Loucy (cell line): ENCODE measurements at regions not wholly inside any gene's neighbourhood (a gene's known extent, or its start where the extent isn't known, plus 50 kb on each side); places are given as distances from the start of the nearest gene placed in this dataset.

Experiments
- H2AFZ ChIP-seq: fragments of 200-600 bp; sonication (generic); 2 replicates; pipeline ENCODE4 v1.6.0; 2016; ENCODE audit warnings: antibody characterized with exemption, mild to moderate bottlenecking, low read length, moderate library complexity
- H3F3A ChIP-seq: fragments of 200-600 bp; 2 replicates; pipeline ENCODE4 v1.6.0; 2016; ENCODE audit warnings: antibody characterized with exemption, low read depth, mild to moderate bottlenecking
- H3K27me3 ChIP-seq: fragments of 200-600 bp; sonication (generic); 2 replicates; pipeline ENCODE4 v1.6.1; 2014; ENCODE audit warnings: low read length, mild to moderate bottlenecking; ENCODE audit not compliant: insufficient read depth, poor library complexity, severe bottlenecking
- H3K36me3 ChIP-seq: fragments of 200-600 bp; sonication (generic); 2 replicates; pipeline ENCODE4 v1.6.1; 2016; ENCODE audit warnings: low read length; ENCODE audit not compliant: insufficient read depth
- H3K4me1 ChIP-seq: fragments of 200-600 bp; sonication (generic); 2 replicates; pipeline ENCODE4 v1.5.1; 2014; ENCODE audit warnings: low read length, mild to moderate bottlenecking; ENCODE audit not compliant: insufficient read depth, poor library complexity, severe bottlenecking
- H3K4me2 ChIP-seq: fragments of 200-600 bp; sonication (generic); 2 replicates; pipeline ENCODE4 v1.6.0; 2014; ENCODE audit warnings: antibody characterized with exemption, low read length, low read depth, mild to moderate bottlenecking; ENCODE audit not compliant: poor library complexity, severe bottlenecking
- H3K4me3 ChIP-seq: fragments of 200-600 bp; sonication (generic); 2 replicates; pipeline ENCODE4 v1.5.1; 2014; ENCODE audit warnings: low read length, mild to moderate bottlenecking, mixed read lengths; ENCODE audit not compliant: poor library complexity, severe bottlenecking
- H3K79me2 ChIP-seq: fragments of 200-600 bp; sonication (generic); 2 replicates; pipeline ENCODE4 v1.6.1; 2014; ENCODE audit warnings: low read length; ENCODE audit not compliant: insufficient read depth
- H3K9ac ChIP-seq: fragments of 200-600 bp; sonication (generic); 2 replicates; pipeline ENCODE4 v1.6.0; 2014; ENCODE audit warnings: mild to moderate bottlenecking, low read depth, low read length, moderate library complexity; ENCODE audit not compliant: poor library complexity, severe bottlenecking
- H3K9me2 ChIP-seq: fragments of 200-600 bp; sonication (generic); replicated peaks from 2 replicates; pipeline ENCODE4 v1.6.1; 2016; ENCODE audit warnings: low read depth, low read length, mixed read lengths
- H3K9me3 ChIP-seq: fragments of 200-600 bp; sonication (generic); 2 replicates; pipeline ENCODE4 v1.6.1; 2014; ENCODE audit warnings: mild to moderate bottlenecking, antibody characterized with exemption, low read length, low read depth; ENCODE audit not compliant: insufficient read depth
- H4K20me1 ChIP-seq: fragments of 200-600 bp; sonication (generic); 2 replicates; pipeline ENCODE4 v1.6.0; 2014; ENCODE audit warnings: antibody characterized with exemption, low read length, mild to moderate bottlenecking; ENCODE audit not compliant: insufficient read depth, poor library complexity, severe bottlenecking
- CTCF ChIP-seq: fragments of 200-600 bp; sonication (generic); conservative IDR thresholded peaks from 2 replicates; pipeline ENCODE4 v1.5.1; 2014; ENCODE audit warnings: mild to moderate bottlenecking, antibody characterized with exemption, low read length
- EZH2phosphoT487 ChIP-seq: fragments of 200-600 bp; IDR thresholded peaks from 2 replicates; pipeline ENCODE4 v1.6.1; 2018; ENCODE audit warnings: antibody characterized with exemption, mild to moderate bottlenecking, moderate library complexity, borderline replicate concordance

DNA sequence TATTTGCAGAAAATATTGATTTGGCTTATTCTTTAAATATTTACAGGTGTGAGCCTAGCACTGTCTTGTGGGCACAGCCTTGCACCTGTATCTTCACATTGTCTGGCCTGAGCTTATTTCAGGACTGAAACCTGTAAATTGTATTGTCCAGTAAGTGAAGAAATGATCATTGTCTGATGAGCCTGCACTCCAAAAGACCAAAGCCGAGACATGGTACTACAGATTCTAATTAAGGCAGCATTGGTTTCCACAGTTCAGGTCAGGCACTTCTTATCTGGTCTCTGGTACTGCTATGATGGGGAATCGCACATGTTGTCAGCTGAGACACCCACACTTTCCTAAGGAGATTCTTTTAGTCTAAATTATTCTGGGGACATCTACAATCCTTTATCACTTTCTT is 479.0 kb downstream of the TDRD15 start:
- Histone ChIP-seq H3F3A (no peaks in the 10 kb centered on the region), H4K20me1 (no peaks in the 10 kb centered on the region), H3K79me2 (no peaks in the 10 kb centered on the region), H3K4me1 (no peaks in the 10 kb centered on the region), H3K9me2 (no peaks in the 10 kb centered on the region), H2AFZ (no peak overlapping the region), H3K9me3 (no peaks in the 10 kb centered on the region), H3K9ac (no peak overlapping the region), H3K4me3 (no peak overlapping the region), H3K36me3 (no peaks in the 10 kb centered on the region), H3K4me2 (no peak overlapping the region), H3K27me3 (no peaks in the 10 kb centered on the region)
- TF ChIP-seq CTCF (no peak), EZH2phosphoT487 (no peak)

DNA sequence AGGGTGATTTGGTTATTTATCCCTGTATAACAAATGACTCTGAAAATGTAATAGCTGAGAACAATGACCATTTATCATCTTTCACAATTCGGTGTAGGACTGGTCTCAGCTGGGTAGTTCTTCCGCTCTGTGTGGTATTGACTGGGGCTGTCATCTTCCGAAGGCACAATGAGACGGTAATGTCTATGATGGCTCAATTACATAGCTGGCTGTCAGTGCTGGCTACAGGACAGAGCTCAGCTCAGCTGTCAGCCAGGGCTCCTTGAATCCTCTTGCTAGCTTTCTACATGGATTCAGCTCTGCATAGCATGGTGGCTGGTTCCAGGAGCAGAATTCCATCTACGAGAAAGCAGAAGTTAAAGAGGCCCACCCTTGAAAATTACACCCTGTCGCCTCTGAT is 483.8 kb downstream of the TDRD15 start:
- no peaks in the 10 kb centered on the region for H3K9me2 ChIP-seq
- no peaks in the 10 kb centered on the region for H3K36me3 ChIP-seq
- TF ChIP-seq EZH2phosphoT487 (no peak), CTCF (no peak)

DNA sequence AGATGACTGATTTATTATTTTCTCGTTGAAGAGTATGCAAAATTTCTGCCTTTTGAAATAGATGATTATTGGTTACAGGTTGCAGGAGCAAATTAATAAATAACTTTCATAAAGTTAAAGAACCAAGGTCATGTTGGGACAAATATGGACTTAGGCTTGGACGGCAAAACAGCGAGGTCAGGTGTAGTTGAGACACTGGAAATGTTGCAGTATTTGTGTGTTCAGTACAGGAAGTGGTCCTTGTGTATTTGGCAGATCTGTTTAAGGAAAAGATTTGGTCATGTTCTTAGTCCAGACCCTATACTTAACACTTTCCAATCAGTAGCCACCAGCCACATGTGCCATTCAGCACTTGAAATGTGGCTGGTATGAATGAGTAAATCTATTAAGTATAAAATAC is 486.5 kb downstream of the TDRD15 start:
- H2AFZ ChIP-seq = no peak overlapping the region
- H3K36me3 ChIP-seq = no peaks in the 10 kb centered on the region
- no peaks in the 10 kb centered on the region; the same call in 1 of the 2 replicates for H3K9me3 ChIP-seq
- no peak overlapping the region for H3K4me3 ChIP-seq
- H3K9me2 ChIP-seq = no peaks in the 10 kb centered on the region
- H4K20me1 ChIP-seq = no peaks in the 10 kb centered on the region
- H3F3A ChIP-seq = no peaks in the 10 kb centered on the region
- H3K4me2 ChIP-seq = no peak overlapping the region
- no peaks in the 10 kb centered on the region for H3K4me1 ChIP-seq
- H3K27me3 ChIP-seq = no peaks in the 10 kb centered on the region
- no peaks in the 10 kb centered on the region for H3K79me2 ChIP-seq
- TF ChIP-seq EZH2phosphoT487 = no peak
- TF ChIP-seq CTCF = no peak
- no peak overlapping the region for H3K9ac ChIP-seq

More for the DNA sequence above, 483.8 kb downstream of the TDRD15 start:
- no peaks in the 10 kb centered on the region for H3K27me3 ChIP-seq
- H3K4me2 ChIP-seq = no peak overlapping the region
- no peak overlapping the region for H2AFZ ChIP-seq
- H3K4me3 ChIP-seq = no peak overlapping the region
- H3K79me2 ChIP-seq = no peaks in the 10 kb centered on the region
- H3F3A ChIP-seq = no peaks in the 10 kb centered on the region
- no peaks in the 10 kb centered on the region for H4K20me1 ChIP-seq
- H3K9me3 ChIP-seq = no peaks in the 10 kb centered on the region; the same call in 1 of the 2 replicates
- H3K9ac ChIP-seq = no peak overlapping the region
- H3K4me1 ChIP-seq = no peaks in the 10 kb centered on the region
